GM12891 (cell line): ENCODE measurements at regions not wholly inside any gene's neighbourhood (a gene's known extent, or its start where the extent isn't known, plus 50 kb on each side); places are given as distances from the start of the nearest gene placed in this dataset.

Experiments
- DNase-seq: peaks from one replicate; pipeline ENCODE4 v3.0.0; 2011; ENCODE audit warnings: low spot score; ENCODE audit not compliant: insufficient read length
- FAIRE-seq: peaks from 2 replicates; lab custom pipeline; 2011; peaks lifted over from hg19 to GRCh38; lab: Jason Lieb, UNC
- PAX5 ChIP-seq: IDR thresholded peaks from 2 replicates; pipeline ENCODE4 v1.6.1; 2011; ENCODE audit warnings: low read length, moderate library complexity, mild to moderate bottlenecking; ENCODE audit not compliant: insufficient read depth, severe bottlenecking
- POLR2A ChIP-seq: IDR thresholded peaks from 2 replicates; pipeline ENCODE4 v1.6.1; 2011; ENCODE audit warnings: low read depth, low read length, control low read depth
- POLR2AphosphoS5 ChIP-seq: IDR thresholded peaks from 2 replicates; pipeline ENCODE4 v1.6.1; 2011; ENCODE audit warnings: low read depth, low read length, control low read depth
- POU2F2 ChIP-seq: IDR thresholded peaks from 2 replicates; pipeline ENCODE4 v1.6.1; 2011; ENCODE audit warnings: low read depth, mild to moderate bottlenecking, control low read depth, low read length, moderate library complexity
- SPI1 ChIP-seq: IDR thresholded peaks from 2 replicates; pipeline ENCODE4 v1.6.1; 2011; ENCODE audit warnings: low read depth, low read length, control low read depth
- TAF1 ChIP-seq: IDR thresholded peaks from 2 replicates; pipeline ENCODE4 v1.6.1; 2011; ENCODE audit warnings: low read depth, low read length, control low read depth

DNA sequence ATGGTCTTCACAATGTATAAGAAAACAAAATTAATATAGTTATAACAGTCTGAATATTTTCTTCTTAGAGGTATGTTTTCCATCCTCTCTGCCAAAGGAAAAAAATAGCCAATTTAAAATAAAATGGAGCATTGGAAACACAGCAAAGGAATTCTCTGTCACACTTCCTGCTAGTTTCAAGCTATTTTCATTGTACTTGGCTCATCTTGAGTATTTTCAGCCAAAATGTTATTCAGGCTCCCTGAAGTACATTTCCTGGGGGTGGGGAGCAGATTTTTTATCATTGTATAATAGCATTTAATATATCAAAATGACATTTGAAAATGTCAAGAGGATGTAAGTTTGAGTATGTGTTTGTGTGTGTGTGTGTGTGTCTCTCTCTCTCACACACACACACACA, 463.6 kb upstream of the REG3G start:
- no peak for TF ChIP-seq POU2F2
- TF ChIP-seq POLR2AphosphoS5 = no peak
- TF ChIP-seq TAF1 = no peak
- TF ChIP-seq SPI1 = no peak
- TF ChIP-seq POLR2A = no peak
- no peak for TF ChIP-seq PAX5
- DNase-seq (no peak), FAIRE-seq (no peak)

DNA sequence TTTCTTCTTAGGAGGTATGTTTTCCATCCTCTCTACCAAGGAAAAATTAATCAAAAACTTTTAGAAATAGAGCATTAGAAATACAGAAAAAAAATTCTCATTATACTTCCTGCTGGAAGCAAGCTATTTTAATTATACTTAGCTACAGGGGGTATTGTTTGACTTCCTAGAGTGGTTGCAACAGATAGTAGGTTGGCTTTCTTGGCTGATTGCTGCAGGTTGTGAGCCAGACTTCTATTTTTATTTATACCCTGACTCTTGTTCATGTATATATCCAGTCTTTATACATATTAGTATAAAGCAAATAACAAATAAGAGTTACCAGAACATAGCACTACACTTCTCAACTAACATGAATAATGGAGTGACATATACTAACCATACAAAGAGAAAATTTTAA, 460.8 kb upstream of the REG3G start:
- DNase-seq = no peak
- no peak for FAIRE-seq
- no peak for TF ChIP-seq TAF1
- no peak for TF ChIP-seq POU2F2
- TF ChIP-seq PAX5 = no peak
- TF ChIP-seq POLR2A = no peak
- TF ChIP-seq POLR2AphosphoS5 = no peak
- TF ChIP-seq SPI1 = no peak

DNA sequence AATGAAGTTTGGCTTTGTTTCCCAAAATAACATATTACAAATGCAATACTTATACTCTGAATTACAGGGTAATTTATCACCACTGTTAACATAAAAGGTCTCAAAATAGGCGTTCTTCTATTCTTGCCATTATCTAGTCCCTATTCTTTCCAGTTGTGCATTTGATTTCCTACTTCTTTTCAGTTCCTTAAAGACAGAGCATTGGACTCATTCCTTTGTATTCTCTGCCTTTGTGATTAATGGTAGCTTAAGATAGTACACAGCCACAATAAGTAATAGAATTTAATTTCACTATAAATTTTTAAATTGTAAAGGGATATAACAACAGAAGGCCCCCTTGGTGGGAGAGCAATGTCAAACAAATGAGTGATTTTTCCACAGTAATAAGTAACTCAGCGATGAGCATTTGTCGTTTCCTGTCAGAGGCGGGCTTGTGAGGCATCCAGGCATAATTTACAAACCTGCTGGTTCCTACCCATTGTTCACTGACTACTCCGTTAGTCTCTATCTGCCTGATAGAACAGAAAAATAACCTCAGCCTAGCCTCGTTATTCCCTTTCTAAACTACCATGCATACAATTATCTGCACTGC, 456.6 kb upstream of the REG3G start:
- TF ChIP-seq PAX5 = no peak
- no peak for TF ChIP-seq TAF1
- TF ChIP-seq SPI1 = no peak
- TF ChIP-seq POLR2A = no peak
- TF ChIP-seq POU2F2 = no peak
- TF ChIP-seq POLR2AphosphoS5 = no peak
- no peak for DNase-seq
- FAIRE-seq = no peak

DNA sequence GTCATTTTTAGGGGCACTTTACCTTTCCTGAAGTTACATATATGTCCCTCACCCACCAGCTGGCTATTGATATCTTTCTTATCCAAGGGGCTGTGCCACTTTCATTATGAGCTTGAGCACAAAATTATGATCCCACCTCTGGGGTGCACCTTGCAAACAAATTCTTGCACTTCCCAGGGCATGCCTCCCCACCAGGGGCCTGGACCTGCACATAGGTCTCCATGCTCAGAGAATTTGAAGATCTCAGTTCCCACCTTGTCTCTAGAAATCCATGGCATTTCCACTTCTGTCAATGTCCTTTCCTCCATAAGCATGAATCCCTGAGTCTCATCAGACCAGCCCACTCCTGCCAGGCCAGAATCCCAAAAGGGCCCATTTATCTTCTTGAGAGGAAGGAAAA, 449.1 kb upstream of the REG3G start:
- DNase-seq (no peak), FAIRE-seq (no peak)
- no peak for TF ChIP-seq PAX5
- no peak for TF ChIP-seq POU2F2
- no peak for TF ChIP-seq POLR2AphosphoS5
- TF ChIP-seq TAF1 = no peak
- TF ChIP-seq POLR2A = no peak
- no peak for TF ChIP-seq SPI1

DNA sequence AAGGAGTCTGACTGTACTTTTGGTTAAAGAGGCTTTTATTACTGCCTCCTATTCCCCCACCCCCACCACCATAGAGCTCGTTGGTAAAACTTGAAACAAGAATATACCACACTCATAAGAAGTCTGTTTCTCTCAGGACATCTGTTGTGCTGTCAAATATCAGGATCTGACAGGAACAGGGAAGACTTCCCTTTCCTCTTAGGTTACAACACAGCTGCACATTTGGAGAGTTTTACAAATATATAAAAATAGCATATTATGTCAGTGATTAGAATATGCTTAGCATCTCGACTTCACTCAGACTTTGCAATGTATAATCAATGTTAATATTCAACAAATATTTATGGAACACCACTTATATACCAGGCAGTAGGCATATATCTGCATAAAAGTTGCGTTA, 439.6 kb upstream of the REG3G start:
- FAIRE-seq (no peak), DNase-seq (no peak)
- TF ChIP-seq SPI1 = no peak
- TF ChIP-seq POU2F2 = no peak
- no peak for TF ChIP-seq PAX5
- TF ChIP-seq TAF1 = no peak
- no peak for TF ChIP-seq POLR2A
- no peak for TF ChIP-seq POLR2AphosphoS5

DNA sequence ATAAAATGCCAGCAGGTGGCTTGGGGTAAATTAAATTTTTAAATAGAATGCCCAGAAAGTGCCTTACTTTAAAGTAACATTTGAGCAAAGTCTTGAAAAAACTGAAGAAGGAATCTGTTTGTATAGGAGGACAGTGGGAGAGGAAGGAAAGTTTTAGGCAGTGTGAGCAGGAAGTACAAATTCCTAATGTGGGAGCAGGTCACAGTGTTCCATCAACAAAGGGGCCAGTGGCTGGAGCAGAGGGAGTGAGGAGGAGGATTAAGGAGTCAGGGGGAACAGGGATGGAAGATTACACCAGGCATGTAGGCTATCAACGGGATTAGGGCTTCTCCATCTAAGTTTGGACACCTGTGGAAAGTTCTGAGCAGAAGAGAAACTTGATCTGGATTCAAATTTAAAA, 439.2 kb upstream of the REG3G start:
- TF ChIP-seq PAX5 (no peak), SPI1 (no peak), POU2F2 (no peak), POLR2A (no peak), POLR2AphosphoS5 (no peak), TAF1 (no peak)
- no peak for FAIRE-seq
- no peak for DNase-seq

DNA sequence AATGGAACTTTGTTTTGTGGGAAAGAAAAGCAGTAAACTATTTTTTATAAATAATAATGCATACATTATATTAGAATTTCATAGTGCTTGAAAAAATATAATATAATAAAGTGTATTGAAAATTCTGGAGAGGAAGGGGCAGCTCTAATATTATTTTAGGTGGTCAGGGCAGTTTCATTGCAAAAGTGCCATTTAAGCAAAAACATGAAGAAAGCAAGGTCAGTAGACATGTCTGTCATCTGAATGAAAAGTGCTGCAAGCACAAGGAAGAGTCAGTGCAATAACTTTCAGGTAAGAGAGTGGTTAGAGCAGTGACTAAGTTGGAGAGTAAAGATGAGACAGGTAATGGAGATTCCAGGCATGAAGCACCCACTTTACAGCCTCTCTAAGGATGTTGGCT, 435.6 kb upstream of the REG3G start:
- FAIRE-seq = no peak
- TF ChIP-seq TAF1 (no peak), PAX5 (no peak), POLR2AphosphoS5 (no peak), POLR2A (no peak), POU2F2 (no peak), SPI1 (no peak)
- DNase-seq = no peak

DNA sequence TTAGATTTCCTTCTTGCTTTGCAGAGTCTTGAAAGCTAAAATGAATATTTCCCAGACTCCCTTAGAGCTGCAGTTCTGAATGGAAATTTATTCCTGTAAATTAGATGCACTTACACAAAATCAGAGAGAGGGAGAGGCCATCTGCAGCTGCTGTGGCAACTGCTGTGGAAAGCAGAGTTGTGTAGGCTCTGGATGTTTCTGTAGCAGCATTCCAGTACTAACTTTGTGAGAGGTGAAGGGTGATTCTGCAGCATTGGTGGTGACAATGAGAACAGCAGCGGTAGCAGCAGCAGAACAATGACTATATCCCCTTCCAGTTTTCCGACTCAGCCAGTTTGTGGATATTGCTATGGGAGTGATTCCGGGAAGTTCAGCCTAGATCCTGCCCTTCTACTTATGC, 433.0 kb upstream of the REG3G start:
- FAIRE-seq = no peak
- TF ChIP-seq POLR2AphosphoS5 (no peak), POU2F2 (no peak), POLR2A (no peak), PAX5 (no peak), TAF1 (no peak), SPI1 (no peak)
- no peak for DNase-seq

DNA sequence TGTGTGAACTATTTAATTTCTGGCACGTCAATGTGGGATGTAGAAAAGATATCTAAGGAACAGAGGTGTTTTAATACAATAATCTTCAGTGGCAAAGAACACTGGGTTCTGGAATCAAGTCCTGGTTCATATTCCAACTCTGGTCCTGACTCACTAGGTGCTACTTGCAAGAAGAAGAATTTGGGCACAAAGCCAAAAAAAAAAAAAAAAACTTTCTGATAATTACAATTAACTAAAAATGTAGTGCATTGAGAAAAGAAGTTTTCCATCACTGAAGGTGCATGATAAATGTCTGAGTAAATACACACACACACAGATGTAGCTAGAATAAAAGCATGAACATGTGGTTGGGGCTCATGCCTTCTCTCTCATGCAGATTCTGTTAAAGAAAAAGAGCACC, 424.4 kb upstream of the REG3G start:
- TF ChIP-seq POLR2A (no peak), TAF1 (no peak), POU2F2 (no peak), POLR2AphosphoS5 (no peak), SPI1 (no peak), PAX5 (no peak)
- DNase-seq = no peak
- no peak for FAIRE-seq

DNA sequence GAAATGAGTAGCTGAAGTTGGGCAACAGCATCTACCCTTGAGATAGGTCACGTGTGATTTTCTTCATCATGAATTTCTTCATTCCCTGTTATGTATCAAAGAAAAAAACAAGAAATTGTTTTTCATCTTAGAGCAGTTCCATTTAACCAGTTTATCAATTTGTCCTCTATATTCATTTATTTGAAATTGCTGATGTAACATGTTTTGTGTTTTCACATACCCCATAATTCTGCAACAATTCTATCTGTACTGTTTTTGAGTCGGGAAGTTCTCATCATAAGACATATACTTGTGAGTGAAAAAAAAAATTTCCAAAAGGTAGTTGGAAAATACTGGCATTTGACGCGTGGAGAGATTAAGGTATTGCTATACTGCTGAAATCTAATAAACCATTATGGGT, 422.6 kb upstream of the REG3G start:
- FAIRE-seq = no peak
- no peak for DNase-seq
- no peak for TF ChIP-seq PAX5
- TF ChIP-seq TAF1 = no peak
- TF ChIP-seq POLR2AphosphoS5 = no peak
- no peak for TF ChIP-seq SPI1
- no peak for TF ChIP-seq POLR2A
- TF ChIP-seq POU2F2 = no peak
